ENCODE measurements at regions not wholly inside any gene's neighbourhood (a gene's known extent, or its start where the extent isn't known, plus 50 kb on each side); places are given as distances from the start of the nearest gene placed in this dataset.

DNA sequence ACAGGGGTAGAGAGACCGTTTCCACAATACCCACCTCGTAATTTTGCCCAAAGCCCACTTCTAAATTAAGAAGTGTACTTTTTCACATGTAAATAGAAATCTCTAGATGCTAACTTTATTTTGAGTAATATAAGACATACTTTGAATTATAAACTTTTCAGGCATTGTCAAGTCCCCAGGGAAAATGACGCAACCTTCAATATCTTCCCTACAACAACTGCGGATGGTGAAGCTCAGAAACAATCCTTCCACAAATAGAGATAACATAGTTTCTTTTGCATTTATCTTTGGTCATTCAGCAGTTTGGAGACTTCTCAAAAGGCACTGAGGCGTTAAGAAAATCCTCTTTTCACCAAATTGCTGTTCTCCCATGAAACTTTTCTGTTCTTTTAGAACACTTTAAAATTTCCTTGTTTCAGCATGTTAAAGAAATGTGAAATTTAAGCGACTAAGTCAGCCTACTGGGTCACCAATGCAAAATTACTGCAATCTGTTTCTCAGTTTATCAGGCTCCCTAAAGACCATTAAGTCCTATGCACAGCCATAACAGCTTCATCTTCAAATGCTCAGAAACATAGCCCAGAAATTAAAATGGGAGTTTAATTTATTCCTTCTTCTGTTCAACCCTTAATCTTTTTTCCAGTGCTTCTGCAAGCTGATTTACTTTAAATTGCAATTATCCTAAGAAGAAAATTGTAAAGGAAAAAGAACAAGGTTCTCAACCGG lies 118.3 kb upstream of the DNAJC10 start:
- TF ChIP-seq, protein P1, sequence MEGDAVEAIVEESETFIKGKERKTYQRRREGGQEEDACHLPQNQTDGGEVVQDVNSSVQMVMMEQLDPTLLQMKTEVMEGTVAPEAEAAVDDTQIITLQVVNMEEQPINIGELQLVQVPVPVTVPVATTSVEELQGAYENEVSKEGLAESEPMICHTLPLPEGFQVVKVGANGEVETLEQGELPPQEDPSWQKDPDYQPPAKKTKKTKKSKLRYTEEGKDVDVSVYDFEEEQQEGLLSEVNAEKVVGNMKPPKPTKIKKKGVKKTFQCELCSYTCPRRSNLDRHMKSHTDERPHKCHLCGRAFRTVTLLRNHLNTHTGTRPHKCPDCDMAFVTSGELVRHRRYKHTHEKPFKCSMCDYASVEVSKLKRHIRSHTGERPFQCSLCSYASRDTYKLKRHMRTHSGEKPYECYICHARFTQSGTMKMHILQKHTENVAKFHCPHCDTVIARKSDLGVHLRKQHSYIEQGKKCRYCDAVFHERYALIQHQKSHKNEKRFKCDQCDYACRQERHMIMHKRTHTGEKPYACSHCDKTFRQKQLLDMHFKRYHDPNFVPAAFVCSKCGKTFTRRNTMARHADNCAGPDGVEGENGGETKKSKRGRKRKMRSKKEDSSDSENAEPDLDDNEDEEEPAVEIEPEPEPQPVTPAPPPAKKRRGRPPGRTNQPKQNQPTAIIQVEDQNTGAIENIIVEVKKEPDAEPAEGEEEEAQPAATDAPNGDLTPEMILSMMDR (conservative IDR thresholded peaks at IDR 0.05; ENCODE audit: low read depth in 2 of 2) = no peak
- TF ChIP-seq EZH2 (IDR thresholded peaks at IDR 0.05; ENCODE audit: low read depth, unreplicated experiment) (no peak), EZH2phosphoT487 (IDR thresholded peaks at IDR 0.05; ENCODE audit: unreplicated experiment) (no peak), POLR2AphosphoS5 (IDR thresholded peaks at IDR 0.05; ENCODE audit: low read depth) (no peak)
- TF ChIP-seq, protein P2, sequence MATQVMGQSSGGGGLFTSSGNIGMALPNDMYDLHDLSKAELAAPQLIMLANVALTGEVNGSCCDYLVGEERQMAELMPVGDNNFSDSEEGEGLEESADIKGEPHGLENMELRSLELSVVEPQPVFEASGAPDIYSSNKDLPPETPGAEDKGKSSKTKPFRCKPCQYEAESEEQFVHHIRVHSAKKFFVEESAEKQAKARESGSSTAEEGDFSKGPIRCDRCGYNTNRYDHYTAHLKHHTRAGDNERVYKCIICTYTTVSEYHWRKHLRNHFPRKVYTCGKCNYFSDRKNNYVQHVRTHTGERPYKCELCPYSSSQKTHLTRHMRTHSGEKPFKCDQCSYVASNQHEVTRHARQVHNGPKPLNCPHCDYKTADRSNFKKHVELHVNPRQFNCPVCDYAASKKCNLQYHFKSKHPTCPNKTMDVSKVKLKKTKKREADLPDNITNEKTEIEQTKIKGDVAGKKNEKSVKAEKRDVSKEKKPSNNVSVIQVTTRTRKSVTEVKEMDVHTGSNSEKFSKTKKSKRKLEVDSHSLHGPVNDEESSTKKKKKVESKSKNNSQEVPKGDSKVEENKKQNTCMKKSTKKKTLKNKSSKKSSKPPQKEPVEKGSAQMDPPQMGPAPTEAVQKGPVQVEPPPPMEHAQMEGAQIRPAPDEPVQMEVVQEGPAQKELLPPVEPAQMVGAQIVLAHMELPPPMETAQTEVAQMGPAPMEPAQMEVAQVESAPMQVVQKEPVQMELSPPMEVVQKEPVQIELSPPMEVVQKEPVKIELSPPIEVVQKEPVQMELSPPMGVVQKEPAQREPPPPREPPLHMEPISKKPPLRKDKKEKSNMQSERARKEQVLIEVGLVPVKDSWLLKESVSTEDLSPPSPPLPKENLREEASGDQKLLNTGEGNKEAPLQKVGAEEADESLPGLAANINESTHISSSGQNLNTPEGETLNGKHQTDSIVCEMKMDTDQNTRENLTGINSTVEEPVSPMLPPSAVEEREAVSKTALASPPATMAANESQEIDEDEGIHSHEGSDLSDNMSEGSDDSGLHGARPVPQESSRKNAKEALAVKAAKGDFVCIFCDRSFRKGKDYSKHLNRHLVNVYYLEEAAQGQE (IDR thresholded peaks at IDR 0.05; ENCODE audit: unreplicated experiment) = no peak
- TF ChIP-seq, protein P3, sequence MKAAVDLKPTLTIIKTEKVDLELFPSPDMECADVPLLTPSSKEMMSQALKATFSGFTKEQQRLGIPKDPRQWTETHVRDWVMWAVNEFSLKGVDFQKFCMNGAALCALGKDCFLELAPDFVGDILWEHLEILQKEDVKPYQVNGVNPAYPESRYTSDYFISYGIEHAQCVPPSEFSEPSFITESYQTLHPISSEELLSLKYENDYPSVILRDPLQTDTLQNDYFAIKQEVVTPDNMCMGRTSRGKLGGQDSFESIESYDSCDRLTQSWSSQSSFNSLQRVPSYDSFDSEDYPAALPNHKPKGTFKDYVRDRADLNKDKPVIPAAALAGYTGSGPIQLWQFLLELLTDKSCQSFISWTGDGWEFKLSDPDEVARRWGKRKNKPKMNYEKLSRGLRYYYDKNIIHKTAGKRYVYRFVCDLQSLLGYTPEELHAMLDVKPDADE (IDR thresholded peaks at IDR 0.05) = no peak
